ENCODE measurements at regions not wholly inside any gene's neighbourhood (a gene's known extent, or its start where the extent isn't known, plus 50 kb on each side); places are given as distances from the start of the nearest gene placed in this dataset.

GRCh38 chr5:44727100-44727499 is 81.6 kb upstream of the MRPS30 start:
- Histone ChIP-seq H3K9me3 (ENCODE audit: insufficient read depth, low read length, severe bottlenecking) (no peaks in the 10 kb centered on the region), H3K4me1 (ENCODE audit: insufficient read depth, low read length) (no peaks in the 10 kb centered on the region), H4K20me1 (ENCODE audit: insufficient read depth, low read length) (no peaks in the 10 kb centered on the region), H3K4me2 (ENCODE audit: insufficient read depth, low read length) (no peak overlapping the region), H3K36me3 (ENCODE audit: insufficient read depth, low read length) (no peaks in the 10 kb centered on the region), H3K79me2 (ENCODE audit: insufficient read depth, low read length) (no peaks in the 10 kb centered on the region), H2AFZ (ENCODE audit: low read depth, low read length) (no peak overlapping the region), H3K9ac (ENCODE audit: low read depth, low read length) (no peak overlapping the region), H3K27ac (ENCODE audit: low read length) (no peak overlapping the region), H3K27me3 (ENCODE audit: insufficient read depth, low read length, poor library complexity) (no peaks in the 10 kb centered on the region), H3K4me3 (ENCODE audit: low read depth in 1 of 2, low read length in 2 of 2) (no peak overlapping the region)
- no peak for ATAC-seq (ENCODE audit: insufficient read depth, low read depth)
- DNase-seq, result no peak
- no peak for TF ChIP-seq EZH2 (IDR thresholded peaks at IDR 0.05; ENCODE audit: borderline replicate concordance, low read depth, low read length, severe bottlenecking)
- TF ChIP-seq, protein P1, sequence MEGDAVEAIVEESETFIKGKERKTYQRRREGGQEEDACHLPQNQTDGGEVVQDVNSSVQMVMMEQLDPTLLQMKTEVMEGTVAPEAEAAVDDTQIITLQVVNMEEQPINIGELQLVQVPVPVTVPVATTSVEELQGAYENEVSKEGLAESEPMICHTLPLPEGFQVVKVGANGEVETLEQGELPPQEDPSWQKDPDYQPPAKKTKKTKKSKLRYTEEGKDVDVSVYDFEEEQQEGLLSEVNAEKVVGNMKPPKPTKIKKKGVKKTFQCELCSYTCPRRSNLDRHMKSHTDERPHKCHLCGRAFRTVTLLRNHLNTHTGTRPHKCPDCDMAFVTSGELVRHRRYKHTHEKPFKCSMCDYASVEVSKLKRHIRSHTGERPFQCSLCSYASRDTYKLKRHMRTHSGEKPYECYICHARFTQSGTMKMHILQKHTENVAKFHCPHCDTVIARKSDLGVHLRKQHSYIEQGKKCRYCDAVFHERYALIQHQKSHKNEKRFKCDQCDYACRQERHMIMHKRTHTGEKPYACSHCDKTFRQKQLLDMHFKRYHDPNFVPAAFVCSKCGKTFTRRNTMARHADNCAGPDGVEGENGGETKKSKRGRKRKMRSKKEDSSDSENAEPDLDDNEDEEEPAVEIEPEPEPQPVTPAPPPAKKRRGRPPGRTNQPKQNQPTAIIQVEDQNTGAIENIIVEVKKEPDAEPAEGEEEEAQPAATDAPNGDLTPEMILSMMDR (IDR thresholded peaks at IDR 0.05; ENCODE audit: borderline replicate concordance, extremely low read depth, low read length, poor library complexity, severe bottlenecking), result no peak

GRCh38 chr5:44719856-44720255 is 88.9 kb upstream of the MRPS30 start:
- Histone ChIP-seq H3K27me3 (ENCODE audit: insufficient read depth, low read length, poor library complexity) (no peaks in the 10 kb centered on the region), H3K4me2 (ENCODE audit: insufficient read depth, low read length) (no peak overlapping the region), H3K4me3 (ENCODE audit: low read depth in 1 of 2, low read length in 2 of 2) (no peak overlapping the region), H3K27ac (ENCODE audit: low read length) (no peak overlapping the region), H3K36me3 (ENCODE audit: insufficient read depth, low read length) (no peaks in the 10 kb centered on the region), H2AFZ (ENCODE audit: low read depth, low read length) (no peak overlapping the region), H3K79me2 (ENCODE audit: insufficient read depth, low read length) (no peaks in the 10 kb centered on the region), H4K20me1 (ENCODE audit: insufficient read depth, low read length) (no peaks in the 10 kb centered on the region), H3K9ac (ENCODE audit: low read depth, low read length) (no peak overlapping the region), H3K4me1 (ENCODE audit: insufficient read depth, low read length) (no peaks in the 10 kb centered on the region), H3K9me3 (ENCODE audit: insufficient read depth, low read length, severe bottlenecking) (no peaks in the 10 kb centered on the region)
- ATAC-seq (ENCODE audit: insufficient read depth, low read depth) (no peak), DNase-seq (no peak)
- TF ChIP-seq EZH2 (IDR thresholded peaks at IDR 0.05; ENCODE audit: borderline replicate concordance, low read depth, low read length, severe bottlenecking), result no peak
- TF ChIP-seq, protein P1 (IDR thresholded peaks at IDR 0.05; ENCODE audit: borderline replicate concordance, extremely low read depth, low read length, poor library complexity, severe bottlenecking), result no peak

GRCh38 chr5:44714871-44715561 is 93.7 kb upstream of the MRPS30 start:
- H4K20me1 ChIP-seq (ENCODE audit: insufficient read depth, low read length), result no peaks in the 10 kb centered on the region
- DNase-seq (no peak), ATAC-seq (ENCODE audit: insufficient read depth, low read depth) (no peak)

More at GRCh38 chr5:44714871-44715561, 93.7 kb upstream of the MRPS30 start:
- Histone ChIP-seq H3K27ac (ENCODE audit: low read length) (no peak overlapping the region), H3K4me1 (ENCODE audit: insufficient read depth, low read length) (no peaks in the 10 kb centered on the region), H3K36me3 (ENCODE audit: insufficient read depth, low read length) (no peaks in the 10 kb centered on the region), H3K4me2 (ENCODE audit: insufficient read depth, low read length) (no peak overlapping the region), H3K79me2 (ENCODE audit: insufficient read depth, low read length) (no peaks in the 10 kb centered on the region), H3K9ac (ENCODE audit: low read depth, low read length) (no peak overlapping the region), H3K27me3 (ENCODE audit: insufficient read depth, low read length, poor library complexity) (no peaks in the 10 kb centered on the region), H3K9me3 (ENCODE audit: insufficient read depth, low read length, severe bottlenecking) (no peaks in the 10 kb centered on the region), H2AFZ (ENCODE audit: low read depth, low read length) (no peak overlapping the region), H3K4me3 (ENCODE audit: low read depth in 1 of 2, low read length in 2 of 2) (no peak overlapping the region)
- TF ChIP-seq, protein P1 (IDR thresholded peaks at IDR 0.05; ENCODE audit: borderline replicate concordance, extremely low read depth, low read length, poor library complexity, severe bottlenecking), result no peak
- TF ChIP-seq EZH2 (IDR thresholded peaks at IDR 0.05; ENCODE audit: borderline replicate concordance, low read depth, low read length, severe bottlenecking), result no peak
